ENCODE measurements at regions not wholly inside any gene's neighbourhood (a gene's known extent, or its start where the extent isn't known, plus 50 kb on each side); places are given as distances from the start of the nearest gene placed in this dataset.
"Not testable (repeated sequence)": the region's sequence is repeated elsewhere in the genome, so short reads cannot be mapped to it uniquely, and the experiment has no call there.

GRCh38 chr14:106764968-106765369 lies 1238.6 kb downstream of the TMEM121 start:
- POLR2A ChIA-PET; H3K36me3 Mint-ChIP-seq (ENCODE audit: low read depth); H3K4me3 Mint-ChIP-seq; H3K27ac Mint-ChIP-seq; intact Hi-C loops (cut with micrococcal nuclease); H3K27me3 Mint-ChIP-seq; H3K9me3 Mint-ChIP-seq: not testable (repeated sequence)
- peak; percentile 29 for DNase-seq
- CTCF ChIA-PET: interaction anchor here (0.6 to 2.3 kb wide), 15 partner anchors 24 to 732 kb away, joined by 3 to 12 read pairs (median 4); no protein-coding TSS in a partner anchor
- H3K4me1 Mint-ChIP-seq (ENCODE audit: low read depth): peaks cover 49% of the 10 kb centered on the region
- peak; percentile 68 for TF ChIP-seq CTCF (IDR thresholded peaks at IDR 0.05)
- peak; percentile 93 for ATAC-seq

GRCh38 chr14:106766145-106766544 lies 1239.8 kb downstream of the TMEM121 start:
- DNase-seq: no peak
- H3K27me3 Mint-ChIP-seq: peaks cover 2% of the 10 kb centered on the region
- ChIA-PET POLR2A (no interaction called here), CTCF (interaction anchor here (0.8 to 2.3 kb wide), 12 partner anchors 9 to 235 kb away, joined by 3 to 12 read pairs (median 4); no protein-coding TSS in a partner anchor)
- peaks cover 54% of the 10 kb centered on the region for H3K4me1 Mint-ChIP-seq (ENCODE audit: low read depth)
- ATAC-seq: no peak
- no peak overlapping the region for H3K4me3 Mint-ChIP-seq
- no peaks in the 10 kb centered on the region for H3K36me3 Mint-ChIP-seq (ENCODE audit: low read depth)
- peak overlapping the region; percentile 34 for H3K27ac Mint-ChIP-seq
- TF ChIP-seq CTCF (IDR thresholded peaks at IDR 0.05): no peak
- no peaks in the 10 kb centered on the region for H3K9me3 Mint-ChIP-seq
- intact Hi-C loops (cut with micrococcal nuclease): no loop called here

GRCh38 chr14:106766551-106767277 lies 1240.3 kb downstream of the TMEM121 start:
- TF ChIP-seq CTCF (IDR thresholded peaks at IDR 0.05): peak; percentile 43
- intact Hi-C loops (cut with micrococcal nuclease); H3K4me3 Mint-ChIP-seq; POLR2A ChIA-PET; H3K9me3 Mint-ChIP-seq; H3K36me3 Mint-ChIP-seq (ENCODE audit: low read depth); H3K27me3 Mint-ChIP-seq: not testable (repeated sequence)
- DNase-seq (peak; percentile 85), ATAC-seq (peak; percentile 32)
- H3K27ac Mint-ChIP-seq: peak overlapping the region; percentile 67
- CTCF ChIA-PET: interaction anchor here (0.8 to 2.3 kb wide), 11 partner anchors 8 to 236 kb away, joined by 3 to 12 read pairs (median 4); no protein-coding TSS in a partner anchor
- peaks cover 53% of the 10 kb centered on the region for H3K4me1 Mint-ChIP-seq (ENCODE audit: low read depth)

GRCh38 chr14:106768230-106768629 lies 1241.8 kb downstream of the TMEM121 start:
- H3K36me3 Mint-ChIP-seq (ENCODE audit: low read depth); H3K4me3 Mint-ChIP-seq; ATAC-seq; DNase-seq; CTCF ChIA-PET; H3K9me3 Mint-ChIP-seq; intact Hi-C loops (cut with micrococcal nuclease); H3K27me3 Mint-ChIP-seq: not testable (repeated sequence)
- POLR2A ChIA-PET: interaction anchor here (1.1 kb wide), 1 partner anchor 38 kb away, joined by 3 read pairs; no protein-coding TSS in a partner anchor
- H3K27ac Mint-ChIP-seq: peak overlapping the region; percentile 28
- peaks cover 47% of the 10 kb centered on the region for H3K4me1 Mint-ChIP-seq (ENCODE audit: low read depth)

- CTCF ChIA-PET; ATAC-seq; intact Hi-C loops (cut with micrococcal nuclease); H3K27ac Mint-ChIP-seq; H3K27me3 Mint-ChIP-seq; H3K36me3 Mint-ChIP-seq (ENCODE audit: low read depth); H3K4me3 Mint-ChIP-seq; H3K9me3 Mint-ChIP-seq; DNase-seq: not testable (repeated sequence)
- H3K4me1 Mint-ChIP-seq (ENCODE audit: low read depth): peaks cover 46% of the 10 kb centered on the region
- POLR2A ChIA-PET: interaction anchor here (1.1 kb wide), 1 partner anchor 39 kb away, joined by 3 read pairs; no protein-coding TSS in a partner anchor
These were observed 1242.8 kb downstream of the TMEM121 start for GRCh38 chr14:106768972-106769700.

- CTCF ChIA-PET; H3K9me3 Mint-ChIP-seq; POLR2A ChIA-PET; intact Hi-C loops (cut with micrococcal nuclease); H3K36me3 Mint-ChIP-seq (ENCODE audit: low read depth); H3K27me3 Mint-ChIP-seq; DNase-seq; H3K4me3 Mint-ChIP-seq: not testable (repeated sequence)
- peaks cover 46% of the 10 kb centered on the region for H3K4me1 Mint-ChIP-seq (ENCODE audit: low read depth)
- H3K27ac Mint-ChIP-seq: peak overlapping the region; percentile 17
- ATAC-seq: peak; percentile 82
These were observed 1243.8 kb downstream of the TMEM121 start for GRCh38 chr14:106770158-106770672.
